Heart right ventricle (tissue), 16 donors: ENCODE measurements at regions not wholly inside any gene's neighbourhood (a gene's known extent, or its start where the extent isn't known, plus 50 kb on each side); places are given as distances from the start of the nearest gene placed in this dataset.

Experiments
- ATAC-seq, 8 donors: fragments of 200-7000 bp; cut with Tn5 transposase; one replicate each; pipeline ENCODE4 v1.9.1; 2020; ENCODE audit warnings: mild to moderate bottlenecking in 8 of 8, moderate library complexity in 8 of 8, moderate number of reproducible peaks in 1 of 8
- DNase-seq, 2 donors: peaks; one replicate each; pipeline ENCODE4 v3.0.0-alpha.2; 2020
- H3K27ac ChIP-seq, 10 donors: fragments of 200-600 bp; sonication (generic) in 2 of 10; one replicate each; pipeline versions ENCODE4 v1.5.0 to v1.8.0; 2020 to 2022; ENCODE audit warnings: mild to moderate bottlenecking in 3 of 10
- H3K27me3 ChIP-seq, 7 donors: fragments of 200-600 bp; one replicate each; pipeline ENCODE4 v1.8.0; 2021 to 2022; ENCODE audit warnings: mild to moderate bottlenecking in 2 of 7
- H3K36me3 ChIP-seq, 9 donors: fragments of 200-600 bp; sonication (generic) in 1 of 9; one replicate each; pipeline versions ENCODE4 v1.5.0 to v1.8.0; 2020 to 2022; ENCODE audit warnings: mild to moderate bottlenecking in 2 of 9
- H3K4me1 ChIP-seq, 9 donors: fragments of 200-600 bp; sonication (generic) in 1 of 9; one replicate each; pipeline versions ENCODE4 v1.5.0 to v1.8.0; 2020 to 2022; ENCODE audit warnings: mild to moderate bottlenecking in 4 of 9
- H3K4me3 ChIP-seq, 10 donors: fragments of 200-600 bp; sonication (generic) in 2 of 10; one replicate each; pipeline versions ENCODE4 v1.5.0 to v1.8.0; 2020 to 2022; ENCODE audit warnings: mild to moderate bottlenecking in 7 of 10, moderate library complexity in 2 of 10
- H3K9me3 ChIP-seq, 11 donors: fragments of 200-600 bp in 10 of 11; sonication (generic) in 2 of 11; one replicate each; pipeline versions ENCODE4 v1.5.0 to v1.8.0; 2013 to 2022; ENCODE audit warnings: mild to moderate bottlenecking in 2 of 11, control low read depth in 1 of 11, moderate library complexity in 1 of 11
- WGBS, 2 donors: extraction: QIAGEN DNeasy Blood & Tissue Kit; methylation state at CpG; one replicate each; pipeline ENCODE4 v1.1.7; 2013; ENCODE audit warnings: inconsistent platforms in 1 of 2; 5-methylcytosine and 5-hydroxymethylcytosine counted together
- intact Hi-C, 10 donors: fragments of 100-400 bp; cut with DNase I; formaldehyde crosslinking; loops; one replicate each; pipeline versions ENCODE4 v1.11.1 to v1.14.2; 2022
- TF ChIP-seq, protein P1 (sequence below), 9 donors: fragments of 200-600 bp; sonication (generic) in 2 of 9; IDR thresholded peaks; one replicate each; pipeline versions ENCODE4 v1.5.0 to v1.8.0; 2021 to 2022; ENCODE audit warnings: antibody characterized with exemption in 9 of 9, mild to moderate bottlenecking in 5 of 9, moderate library complexity in 1 of 9
- donor health status: Arrhythmogenic right ventricular cardiomyopathy.
- donor health status: ischemic (EF 13 %, LVEDD 7.1; RV severe dilation, severe dysfunction).
- donor health status: healthy with polysubstance abuse.
- donor health status: DM: no; HTN: yes; CAD: no.
- donor health status: DM: no; HTN: no; CAD: no.
- donor health status: ischemic (EF 25% LVEDD 6.9; RV normal size, moderate dysfunction).
- donor health status: ischemic (EF 25% LVEDD 5.7; RV mildly dilated, moderate dysfunction).
- donor health status: healthy.
- donor health status: DM: yes; HTN: yes; CAD: no.
- donor health status: Ischemic cardiomyopathy.
- donor health status: ischemic (EF 35%, LVEDD 5.7; RV mildly dilated, moderate dysfunction).
- donor health status: nonischemic (EF 11% LVEDD 7.7; RV severe dilation, severe dysfunction).
- donor health status: DM: yes; HTN: yes; CAD: no.
- donor health status: PGD.
- donor health status: ischemic (EF 29% LVEDD 5.4; RV normal size, mild dysfunction).
- donor health status: nonischemic (EF 23%, LVEDD 6.1; RV moderate dilation, normal function).

DNA sequence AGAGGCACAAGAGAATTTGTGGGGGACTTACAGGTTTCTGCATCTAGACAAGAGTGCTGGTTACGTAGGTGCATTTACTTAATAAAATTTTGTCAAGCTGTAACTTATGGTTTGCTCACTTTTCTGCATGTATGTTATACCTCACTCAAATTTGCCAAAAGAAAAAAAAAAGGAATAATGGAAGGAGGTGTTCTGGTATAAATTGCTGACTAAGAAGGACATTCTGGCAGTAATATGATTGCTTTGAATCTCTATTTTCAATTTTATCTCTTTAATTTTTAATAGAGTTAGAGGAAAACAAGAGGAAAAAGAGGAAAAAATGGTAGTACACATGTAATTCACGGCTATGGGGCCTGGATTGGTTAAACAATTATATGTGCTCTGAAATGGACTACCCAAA lies 119.5 kb downstream of the DUSP10 start:
- no peaks in the 10 kb centered on the region for H3K36me3 ChIP-seq
- DNase-seq (no peak), ATAC-seq (no peak)
- H3K27ac ChIP-seq = no peak overlapping the region
- TF ChIP-seq, protein P1, sequence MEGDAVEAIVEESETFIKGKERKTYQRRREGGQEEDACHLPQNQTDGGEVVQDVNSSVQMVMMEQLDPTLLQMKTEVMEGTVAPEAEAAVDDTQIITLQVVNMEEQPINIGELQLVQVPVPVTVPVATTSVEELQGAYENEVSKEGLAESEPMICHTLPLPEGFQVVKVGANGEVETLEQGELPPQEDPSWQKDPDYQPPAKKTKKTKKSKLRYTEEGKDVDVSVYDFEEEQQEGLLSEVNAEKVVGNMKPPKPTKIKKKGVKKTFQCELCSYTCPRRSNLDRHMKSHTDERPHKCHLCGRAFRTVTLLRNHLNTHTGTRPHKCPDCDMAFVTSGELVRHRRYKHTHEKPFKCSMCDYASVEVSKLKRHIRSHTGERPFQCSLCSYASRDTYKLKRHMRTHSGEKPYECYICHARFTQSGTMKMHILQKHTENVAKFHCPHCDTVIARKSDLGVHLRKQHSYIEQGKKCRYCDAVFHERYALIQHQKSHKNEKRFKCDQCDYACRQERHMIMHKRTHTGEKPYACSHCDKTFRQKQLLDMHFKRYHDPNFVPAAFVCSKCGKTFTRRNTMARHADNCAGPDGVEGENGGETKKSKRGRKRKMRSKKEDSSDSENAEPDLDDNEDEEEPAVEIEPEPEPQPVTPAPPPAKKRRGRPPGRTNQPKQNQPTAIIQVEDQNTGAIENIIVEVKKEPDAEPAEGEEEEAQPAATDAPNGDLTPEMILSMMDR (IDR thresholded peaks at IDR 0.05) = no peak
- H3K4me1 ChIP-seq = no peaks in the 10 kb centered on the region
- 88% methylated on average over 2 of the region's 2 CpGs for WGBS, 2 donors
- intact Hi-C loops = no loop called here
- peaks cover 0 to 4% (median 0%) of the 10 kb centered on the region in 11 donors for H3K9me3 ChIP-seq
- no peak overlapping the region for H3K4me3 ChIP-seq
- no peaks in the 10 kb centered on the region for H3K27me3 ChIP-seq

DNA sequence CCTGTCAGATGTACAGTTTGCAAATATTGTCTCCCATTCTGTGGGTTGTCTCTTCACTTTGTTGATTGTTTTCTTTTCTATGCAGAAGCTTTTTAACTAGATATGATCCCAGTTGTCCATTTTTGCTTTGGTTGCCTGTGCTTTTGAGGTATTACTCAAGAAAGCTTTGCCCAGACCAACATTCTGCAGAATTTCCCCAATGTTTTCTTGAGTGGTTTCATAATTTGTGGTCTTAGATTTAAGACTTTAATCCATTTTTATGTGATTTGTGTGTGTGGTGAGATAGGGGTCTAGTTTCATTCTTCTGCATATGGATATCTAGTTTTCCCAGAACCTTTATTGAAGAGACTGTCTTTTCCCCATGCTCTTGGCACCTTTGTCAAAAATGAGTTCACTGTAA lies 116.9 kb downstream of the DUSP10 start:
- no peak overlapping the region for H3K4me3 ChIP-seq
- H3K27ac ChIP-seq = no peak overlapping the region
- peaks cover 0 to 4% (median 0%) of the 10 kb centered on the region in 11 donors for H3K9me3 ChIP-seq
- DNase-seq (no peak), ATAC-seq (no peak)
- no peaks in the 10 kb centered on the region for H3K4me1 ChIP-seq
- no peaks in the 10 kb centered on the region for H3K36me3 ChIP-seq
- TF ChIP-seq, protein P1 (IDR thresholded peaks at IDR 0.05) = no peak
- intact Hi-C loops = no loop called here
- no peaks in the 10 kb centered on the region for H3K27me3 ChIP-seq

DNA sequence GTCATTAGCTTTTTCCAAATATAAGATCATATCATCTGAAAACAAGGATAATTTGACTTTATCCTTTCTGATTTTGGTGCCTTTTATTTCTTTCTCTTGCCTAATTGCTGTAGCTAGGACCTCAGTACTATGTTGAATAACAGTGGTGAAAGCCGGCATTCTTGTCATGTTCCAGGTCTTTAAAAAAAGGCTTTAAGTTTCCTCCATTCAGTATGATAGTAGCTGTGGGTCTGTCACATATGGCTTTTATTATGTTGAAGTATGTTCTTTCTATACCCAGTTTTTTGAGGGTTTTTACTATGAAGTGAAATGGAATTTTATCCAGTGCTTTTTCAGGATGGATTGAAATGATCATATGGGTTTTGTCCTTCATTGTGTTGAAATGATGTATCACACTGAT lies 115.8 kb downstream of the DUSP10 start:
- Histone ChIP-seq H3K36me3 (no peaks in the 10 kb centered on the region), H3K4me1 (no peaks in the 10 kb centered on the region), H3K27ac (no peak overlapping the region), H3K4me3 (no peak overlapping the region), H3K9me3 (peaks cover 0 to 4% (median 0%) of the 10 kb centered on the region in 11 donors), H3K27me3 (no peaks in the 10 kb centered on the region)
- intact Hi-C loops = no loop called here
- ATAC-seq (no peak), DNase-seq (no peak)
- TF ChIP-seq, protein P1 (IDR thresholded peaks at IDR 0.05) = no peak
- 96 to 97% methylated on average over 1 of the region's 1 CpG for WGBS, 2 donors

DNA sequence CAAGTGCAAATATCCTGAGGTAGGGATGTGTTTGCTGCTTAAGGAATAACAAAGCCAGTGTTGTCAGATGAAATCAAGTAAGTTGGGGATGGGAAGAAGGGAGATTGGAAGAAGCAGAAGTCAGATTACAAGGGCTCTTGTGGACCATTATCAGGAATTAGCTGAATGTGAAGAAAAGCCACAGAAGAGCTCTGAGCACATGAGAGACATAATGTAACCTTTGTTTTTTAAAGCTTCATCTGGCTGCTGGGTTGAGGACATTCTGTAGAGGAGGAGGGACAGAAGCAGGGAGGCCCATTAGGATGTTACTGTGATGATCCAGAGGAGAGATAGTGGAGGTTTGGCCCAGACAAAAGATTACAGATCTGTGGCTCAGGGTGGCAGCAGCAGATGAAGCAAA lies 111.7 kb downstream of the DUSP10 start:
- Histone ChIP-seq H3K4me1 (no peaks in the 10 kb centered on the region), H3K4me3 (no peak overlapping the region), H3K27me3 (no peaks in the 10 kb centered on the region), H3K36me3 (no peaks in the 10 kb centered on the region), H3K9me3 (peaks cover 0 to 4% (median 0%) of the 10 kb centered on the region in 11 donors), H3K27ac (no peak overlapping the region)
- ATAC-seq = no peak
- no peak for DNase-seq
- TF ChIP-seq, protein P1 (IDR thresholded peaks at IDR 0.05) = no peak
- intact Hi-C loops = no loop called here

DNA sequence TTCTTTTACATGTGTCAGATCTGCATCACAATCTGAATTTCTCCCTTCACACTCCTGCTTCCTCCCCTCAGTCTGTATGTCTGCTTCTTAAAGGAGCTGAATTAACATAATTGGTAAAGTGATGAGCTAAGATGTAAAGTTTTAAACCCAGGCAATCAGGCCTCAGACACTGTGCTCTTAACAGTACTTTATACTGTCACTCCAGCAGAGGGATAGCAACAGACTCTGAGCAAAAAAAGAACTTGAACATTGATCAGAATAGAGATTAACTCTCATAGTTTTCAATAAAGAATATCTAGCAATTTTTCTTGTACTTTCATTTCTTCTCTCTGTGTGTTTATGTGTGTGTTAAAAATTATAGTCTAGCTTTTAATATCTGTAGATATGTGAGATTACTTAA lies 110.3 kb downstream of the DUSP10 start:
- H3K4me3 ChIP-seq = no peak overlapping the region
- H3K4me1 ChIP-seq = peaks cover 0 to 2% (median 0%) of the 10 kb centered on the region in 9 donors
- H3K27me3 ChIP-seq = no peaks in the 10 kb centered on the region
- DNase-seq (no peak), ATAC-seq (no peak)
- intact Hi-C loops = no loop called here
- TF ChIP-seq, protein P1 (IDR thresholded peaks at IDR 0.05) = no peak
- no peaks in the 10 kb centered on the region for H3K36me3 ChIP-seq
- no peak overlapping the region for H3K27ac ChIP-seq
- H3K9me3 ChIP-seq = peaks cover 0 to 2% (median 0%) of the 10 kb centered on the region in 11 donors
